NCI-H345 (cell line): ENCODE measurements at regions not wholly inside any gene's neighbourhood (a gene's known extent, or its start where the extent isn't known, plus 50 kb on each side); places are given as distances from the start of the nearest gene placed in this dataset.

Experiments
- DNase-seq: peaks from one replicate; lab custom pipeline; 2025; lab: John Stamatoyannopoulos, UW

- DNase-seq = no peak
These were observed 147.8 kb upstream of the MAX start for GRCh38 chr14:65250162-65250495.

- no peak for DNase-seq
These were observed 148.9 kb upstream of the MAX start for GRCh38 chr14:65251213-65251612.

GRCh38 chr14:65252482-65253255, 150.4 kb upstream of the MAX start:
- DNase-seq = no peak

- no peak for DNase-seq
These were observed 152.8 kb upstream of the MAX start for GRCh38 chr14:65255029-65255545.

GRCh38 chr14:65255583-65256461, 153.5 kb upstream of the MAX start:
- peak; percentile 76 for DNase-seq

GRCh38 chr14:65256714-65257113, 154.4 kb upstream of the MAX start:
- DNase-seq = no peak

GRCh38 chr14:65257425-65257824, 155.1 kb upstream of the FUT8 start:
- DNase-seq = no peak

DNA sequence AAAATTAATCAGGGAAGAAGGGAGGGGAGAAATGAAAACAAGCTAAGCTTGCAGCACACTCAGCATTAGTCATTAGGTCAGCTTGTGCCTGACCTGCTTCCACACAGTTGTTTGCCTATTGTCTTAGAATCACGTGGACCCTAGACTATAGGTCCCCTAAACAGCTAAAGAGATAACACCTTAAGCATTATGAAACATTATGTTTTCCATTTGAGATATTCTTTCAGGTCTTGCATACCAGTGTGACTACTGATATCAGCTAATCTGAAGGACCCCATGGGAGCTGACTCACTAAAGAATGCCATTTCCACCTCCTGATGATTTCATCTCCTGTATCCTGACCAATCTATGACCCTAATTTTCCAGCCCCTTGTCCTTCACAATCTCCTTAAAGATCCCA, 154.1 kb upstream of the FUT8 start:
- DNase-seq = no peak

DNA sequence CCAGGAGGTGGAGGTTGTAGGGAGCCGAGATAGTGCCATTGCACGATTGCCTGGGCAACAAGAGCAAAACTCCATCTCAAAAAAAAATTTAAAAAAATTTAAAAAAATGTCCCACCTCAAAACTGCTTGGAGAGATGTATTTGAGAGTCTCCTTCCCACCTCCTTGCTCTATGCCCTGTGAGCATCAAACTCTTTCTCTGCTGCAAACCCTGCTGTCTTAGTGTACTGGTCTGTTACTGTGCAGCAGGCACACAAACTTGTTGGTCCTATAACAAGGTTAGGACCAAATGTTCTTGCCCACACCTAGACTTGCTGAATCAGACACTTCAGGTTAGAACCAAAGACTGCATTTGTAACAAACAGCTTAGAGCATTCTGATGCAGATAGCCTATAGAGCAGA, 153.5 kb upstream of the FUT8 start:
- no peak for DNase-seq

- no peak for DNase-seq
These were observed 151.7 kb upstream of the FUT8 start for GRCh38 chr14:65260786-65261185.

DNA sequence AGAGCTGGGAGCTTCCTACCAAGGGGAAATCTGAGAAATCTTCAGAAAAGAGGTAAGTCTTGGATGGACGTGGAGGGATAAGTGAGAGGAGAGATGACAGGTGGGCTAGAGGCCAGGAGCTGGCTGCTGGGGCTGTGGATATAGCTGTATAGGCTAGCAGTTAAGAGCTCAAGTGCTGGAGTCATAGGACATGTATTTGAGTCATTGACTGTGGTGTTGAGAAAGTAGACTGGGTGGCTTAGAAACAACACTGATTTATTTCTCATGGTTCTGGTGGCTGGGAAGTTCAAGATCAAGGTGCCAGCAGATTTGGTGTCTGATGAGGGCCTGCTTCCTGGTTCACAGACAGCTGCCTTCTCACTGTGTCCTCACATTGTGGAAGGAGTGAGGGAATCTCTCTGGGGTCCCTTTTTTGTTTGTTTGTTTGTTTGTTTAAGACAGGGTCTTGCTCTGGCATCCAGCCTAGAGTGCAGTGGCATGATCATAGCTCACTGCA, 151.1 kb upstream of the FUT8 start:
- DNase-seq = no peak

DNA sequence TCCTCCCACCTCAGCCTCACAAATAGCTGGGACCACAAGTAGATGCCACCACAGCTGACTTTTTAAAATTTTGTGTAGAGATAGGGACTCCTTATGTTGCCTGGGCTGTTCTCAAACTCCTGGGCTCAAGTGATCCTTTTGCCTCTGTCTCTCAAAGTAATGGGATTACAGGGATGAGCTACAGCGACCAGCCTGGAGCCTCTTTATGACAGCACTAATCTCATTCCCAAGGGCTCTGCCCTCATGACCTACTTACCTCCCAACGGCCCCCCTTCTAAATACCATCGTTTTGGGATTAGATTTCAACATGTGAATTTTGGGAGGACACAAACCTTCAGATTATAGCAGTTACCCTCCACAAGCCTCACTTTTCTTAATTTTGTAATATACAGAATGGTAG, 150.6 kb upstream of the FUT8 start:
- no peak for DNase-seq

DNA sequence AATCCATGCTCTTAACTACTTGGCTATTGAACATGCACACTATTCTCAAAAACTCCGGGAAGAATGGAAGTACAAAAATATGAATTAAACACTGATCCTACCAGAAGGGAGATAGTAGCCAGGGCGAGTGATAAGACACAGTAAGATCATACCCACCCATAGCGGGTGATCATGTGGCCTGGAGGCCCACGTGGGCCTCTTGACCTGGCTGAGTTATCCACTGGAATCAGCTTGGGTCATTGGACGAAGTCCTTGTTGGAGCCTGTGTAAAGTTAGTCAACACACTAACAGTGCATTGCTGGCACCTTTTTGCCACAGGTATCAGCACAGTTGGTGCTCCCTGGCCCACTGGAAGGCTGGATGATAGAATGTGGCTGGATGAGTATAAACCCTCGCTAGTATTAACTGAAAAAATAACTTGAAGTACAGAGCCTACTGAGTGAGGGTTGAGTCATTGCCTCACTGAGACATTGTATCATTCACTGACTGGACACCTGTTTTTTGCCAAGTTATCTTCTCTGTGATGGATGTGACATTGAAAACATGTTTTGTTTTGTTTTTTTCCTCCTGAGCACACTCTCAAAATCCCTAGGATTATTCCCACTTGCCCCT, 149.2 kb upstream of the FUT8 start:
- no peak for DNase-seq

GRCh38 chr14:65267856-65268255, 144.7 kb upstream of the FUT8 start:
- no peak for DNase-seq

DNA sequence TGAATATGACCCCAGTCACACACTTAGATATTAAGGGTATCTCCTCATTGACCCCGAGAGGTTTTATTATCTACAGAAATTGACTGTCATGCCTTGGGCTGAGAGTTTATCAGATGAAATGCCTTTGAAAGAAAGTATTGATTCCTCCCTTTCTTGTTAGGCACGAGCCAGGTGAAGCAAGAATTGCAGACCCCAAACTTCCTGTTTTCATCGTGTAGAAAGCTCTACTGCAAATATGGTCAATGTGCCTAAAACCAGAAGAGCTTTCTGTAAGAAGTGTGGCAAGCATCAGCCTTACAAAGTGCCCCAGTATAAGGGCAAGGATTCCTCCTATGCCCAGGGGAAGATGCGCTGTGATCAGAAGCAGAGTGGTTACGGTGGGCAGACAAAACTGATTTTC, 143.9 kb upstream of the FUT8 start:
- no peak for DNase-seq

GRCh38 chr14:65269732-65270131, 142.8 kb upstream of the FUT8 start:
- DNase-seq = no peak

GRCh38 chr14:65277027-65277426, 135.5 kb upstream of the FUT8 start:
- no peak for DNase-seq

DNA sequence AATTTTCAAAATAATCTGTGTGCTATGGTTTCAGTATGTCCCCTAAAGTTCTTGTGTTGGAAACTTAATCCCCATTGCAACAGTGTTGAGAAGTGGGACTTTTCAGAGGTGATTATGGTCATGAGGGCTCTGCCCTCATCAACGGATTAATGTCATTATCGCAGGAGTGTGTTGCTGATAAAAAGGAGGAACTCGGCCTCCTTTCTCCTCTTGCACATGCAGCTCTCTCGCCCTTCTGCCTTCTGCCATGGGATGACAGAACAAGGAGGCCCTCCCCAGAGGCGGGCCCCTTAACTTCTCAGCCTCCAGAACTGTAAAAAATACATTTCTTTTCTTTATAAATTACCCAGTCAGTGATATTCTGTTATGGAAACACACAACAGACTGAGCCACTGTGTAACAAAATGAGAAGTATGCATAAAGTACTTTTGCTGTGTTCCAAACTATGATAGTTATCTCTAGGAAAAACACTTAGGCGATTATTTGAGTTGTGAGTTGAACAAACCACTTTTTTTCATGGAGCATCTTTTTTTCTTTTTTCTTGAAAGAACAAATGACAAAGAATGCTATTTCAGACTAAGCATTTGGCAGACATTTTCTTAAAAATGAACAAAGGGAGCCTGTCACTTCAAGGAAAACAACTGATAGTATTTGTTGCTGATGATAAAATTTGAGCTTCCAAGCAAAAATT, 134.8 kb upstream of the FUT8 start:
- DNase-seq = no peak

DNA sequence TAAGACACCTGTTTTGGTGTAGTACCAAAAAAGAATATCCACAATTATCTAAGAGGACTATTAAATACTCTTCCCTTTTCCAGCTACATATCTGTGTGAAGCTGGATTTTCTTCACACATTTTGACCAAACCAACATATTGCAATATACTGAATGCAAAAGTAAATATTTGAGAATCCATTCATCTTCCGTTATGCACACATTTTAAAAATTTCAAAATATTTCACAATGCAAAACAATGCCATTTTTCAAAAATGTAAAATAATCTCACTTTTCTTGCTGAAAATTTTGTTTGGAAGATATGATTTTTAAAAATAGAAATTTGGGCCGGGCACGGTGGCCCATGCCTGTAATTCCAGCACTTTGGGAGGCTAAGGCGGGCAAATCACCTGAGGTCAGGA, 133.9 kb upstream of the FUT8 start:
- no peak for DNase-seq

DNA sequence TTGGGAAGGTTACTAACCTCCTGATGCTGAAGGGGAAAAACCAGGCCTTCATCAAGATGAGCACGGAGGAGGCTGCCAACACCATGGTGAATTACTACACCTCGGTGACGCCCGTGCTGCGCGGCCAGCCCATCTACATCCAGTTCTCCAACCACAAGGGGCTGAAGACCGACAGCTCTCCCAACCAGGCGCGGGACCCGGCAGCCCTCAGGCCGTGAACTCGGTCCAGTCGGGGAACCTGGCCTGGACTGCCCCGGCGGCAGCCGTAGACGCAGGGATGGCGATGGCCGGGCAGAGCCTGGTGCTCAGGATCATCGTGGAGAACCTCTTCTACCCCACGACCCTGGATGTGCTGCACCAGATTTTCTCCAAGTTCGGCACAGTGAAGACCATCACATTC, 133.0 kb upstream of the FUT8 start:
- DNase-seq = no peak

DNA sequence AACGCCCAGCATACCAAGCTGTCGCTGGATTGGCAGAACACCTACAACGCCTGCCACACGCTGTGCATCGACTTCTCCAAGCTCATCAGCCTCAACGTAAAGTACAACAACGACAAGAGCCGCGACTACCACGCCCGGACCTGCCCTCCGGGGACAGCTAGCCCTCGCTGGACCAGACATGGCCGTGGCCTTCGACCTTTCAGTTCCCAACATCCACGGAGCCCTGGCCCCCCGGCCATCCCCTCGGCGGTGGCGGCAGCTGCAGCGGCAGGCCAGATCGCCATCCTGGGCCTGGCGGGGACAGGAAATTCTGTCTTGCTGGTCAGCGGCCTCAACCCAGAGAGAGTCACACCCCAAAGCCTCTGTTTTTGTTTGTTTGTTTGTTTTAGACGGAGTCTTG, 132.6 kb upstream of the FUT8 start:
- DNase-seq = no peak

DNA sequence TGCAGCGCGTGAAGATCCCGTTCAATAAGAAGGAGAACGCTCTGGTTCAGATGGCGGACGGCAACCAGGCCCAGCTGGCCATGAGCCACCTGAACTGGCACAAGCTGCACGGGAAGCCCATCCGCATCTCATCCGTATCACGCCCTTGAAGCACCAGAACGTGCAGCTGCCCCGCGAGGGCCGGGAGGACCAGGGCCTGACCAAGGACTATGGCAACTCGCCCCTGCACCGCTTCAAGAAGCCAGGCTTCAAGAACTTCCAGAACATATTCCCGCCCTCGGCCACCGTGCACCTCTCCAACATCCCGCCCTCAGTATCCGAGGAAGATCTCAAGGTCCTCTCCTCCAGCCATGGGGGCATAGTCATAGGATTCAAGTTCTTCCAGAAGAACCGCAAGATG, 131.9 kb upstream of the FUT8 start:
- DNase-seq = no peak
